ACC112 (cell line): ENCODE measurements at regions not wholly inside any gene's neighbourhood (a gene's known extent, or its start where the extent isn't known, plus 50 kb on each side); places are given as distances from the start of the nearest gene placed in this dataset.
A peak's percentile ranks its signal among the peaks of the same experiment; 100 is the strongest.

Experiments used
- H2AFZ ChIP-seq: fragments of 200-600 bp; sonication (generic); one replicate; pipeline ENCODE4 v1.6.0; 2017; ENCODE audit warnings: antibody characterized with exemption, low read length; ENCODE audit not compliant: unreplicated experiment
- H3K27ac ChIP-seq: fragments of 200-600 bp; sonication (generic); 2 replicates; pipeline ENCODE4 v1.5.1; 2014; ENCODE audit warnings: low read depth, mild to moderate bottlenecking, antibody characterized with exemption, low read length, moderate library complexity
- H3K27me3 ChIP-seq: fragments of 200-600 bp; sonication (generic); 2 replicates; pipeline ENCODE4 v1.6.1; 2014; ENCODE audit warnings: mild to moderate bottlenecking, antibody characterized with exemption, low read length, moderate library complexity, mixed read lengths; ENCODE audit not compliant: insufficient read depth
- H3K36me3 ChIP-seq: fragments of 200-600 bp; sonication (generic); 2 replicates; pipeline ENCODE4 v1.6.1; 2016; ENCODE audit warnings: mild to moderate bottlenecking, antibody characterized with exemption, low read length, moderate library complexity, mixed read lengths; ENCODE audit not compliant: insufficient read depth
- H3K4me1 ChIP-seq: fragments of 200-600 bp; sonication (generic); one replicate; pipeline ENCODE4 v1.6.1; 2016; ENCODE audit warnings: low read length, mixed read lengths; ENCODE audit not compliant: insufficient read depth, unreplicated experiment, control insufficient read depth
- H3K4me3 ChIP-seq: fragments of 200-600 bp; sonication (generic); 2 replicates; pipeline ENCODE4 v1.5.1; 2014; ENCODE audit warnings: mild to moderate bottlenecking, low read depth, low read length
- H3K79me2 ChIP-seq: fragments of 200-600 bp; sonication (generic); one replicate; pipeline ENCODE4 v1.6.0; 2016; ENCODE audit warnings: low read length; ENCODE audit not compliant: control insufficient read depth, unreplicated experiment, insufficient read depth

- Histone ChIP-seq H3K36me3 (no peaks in the 10 kb centered on the region), H2AFZ (no peak overlapping the region), H3K4me3 (peak overlapping the region; percentile 22; the same call in 1 of the 2 replicates), H3K4me1 (peaks cover 10% of the 10 kb centered on the region), H3K27ac (no peak overlapping the region), H3K27me3 (no peaks in the 10 kb centered on the region), H3K79me2 (no peaks in the 10 kb centered on the region)
These were observed 206.4 kb downstream of the ENC1 start for GRCh38 chr5:74433896-74434829.

GRCh38 chr5:74433255-74433895, 207.2 kb downstream of the ENC1 start:
- no peaks in the 10 kb centered on the region for H3K79me2 ChIP-seq
- no peak overlapping the region for H2AFZ ChIP-seq
- H3K4me3 ChIP-seq = peak overlapping the region; percentile 22; the same call in 1 of the 2 replicates
- no peak overlapping the region for H3K27ac ChIP-seq
- H3K27me3 ChIP-seq = no peaks in the 10 kb centered on the region
- H3K4me1 ChIP-seq = peaks cover 10% of the 10 kb centered on the region
- H3K36me3 ChIP-seq = no peaks in the 10 kb centered on the region

- Histone ChIP-seq H3K4me3 (no peak overlapping the region), H3K27ac (no peak overlapping the region), H3K27me3 (no peaks in the 10 kb centered on the region), H3K4me1 (peaks cover 10% of the 10 kb centered on the region), H3K79me2 (no peaks in the 10 kb centered on the region), H2AFZ (no peak overlapping the region), H3K36me3 (no peaks in the 10 kb centered on the region)
These were observed 207.8 kb downstream of the ENC1 start for GRCh38 chr5:74432721-74433120.

- Histone ChIP-seq H3K27ac (no peak overlapping the region), H3K27me3 (no peaks in the 10 kb centered on the region), H2AFZ (no peak overlapping the region), H3K4me3 (no peak overlapping the region), H3K36me3 (no peaks in the 10 kb centered on the region), H3K79me2 (no peaks in the 10 kb centered on the region), H3K4me1 (peaks cover 10% of the 10 kb centered on the region)
These were observed 208.3 kb downstream of the ENC1 start for GRCh38 chr5:74432216-74432615.

- no peaks in the 10 kb centered on the region for H3K27me3 ChIP-seq
- H3K79me2 ChIP-seq = no peaks in the 10 kb centered on the region
- no peak overlapping the region for H3K4me3 ChIP-seq
- no peak overlapping the region for H3K27ac ChIP-seq
- no peaks in the 10 kb centered on the region for H3K36me3 ChIP-seq
- H2AFZ ChIP-seq = no peak overlapping the region
- peaks cover 10% of the 10 kb centered on the region for H3K4me1 ChIP-seq
These were observed 209.2 kb downstream of the ENC1 start for GRCh38 chr5:74431290-74431669.

GRCh38 chr5:74430631-74431289, 209.8 kb downstream of the ENC1 start:
- no peaks in the 10 kb centered on the region for H3K79me2 ChIP-seq
- H3K27ac ChIP-seq = no peak overlapping the region
- H3K36me3 ChIP-seq = no peaks in the 10 kb centered on the region
- no peaks in the 10 kb centered on the region for H3K27me3 ChIP-seq
- H3K4me1 ChIP-seq = peaks cover 10% of the 10 kb centered on the region
- no peak overlapping the region for H2AFZ ChIP-seq
- H3K4me3 ChIP-seq = no peak overlapping the region

- H3K36me3 ChIP-seq = no peaks in the 10 kb centered on the region
- H3K4me3 ChIP-seq = no peak overlapping the region
- peaks cover 10% of the 10 kb centered on the region for H3K4me1 ChIP-seq
- H3K27me3 ChIP-seq = no peaks in the 10 kb centered on the region
- H3K27ac ChIP-seq = no peak overlapping the region
- no peak overlapping the region for H2AFZ ChIP-seq
- H3K79me2 ChIP-seq = no peaks in the 10 kb centered on the region
These were observed 211.0 kb downstream of the ENC1 start for GRCh38 chr5:74429495-74429894.

- Histone ChIP-seq H3K4me1 (peaks cover 6% of the 10 kb centered on the region), H2AFZ (no peak overlapping the region), H3K36me3 (no peaks in the 10 kb centered on the region), H3K27me3 (no peaks in the 10 kb centered on the region), H3K79me2 (no peaks in the 10 kb centered on the region), H3K27ac (no peak overlapping the region), H3K4me3 (no peak overlapping the region)
These were observed 211.7 kb downstream of the ENC1 start for GRCh38 chr5:74428876-74429275.

- no peak overlapping the region for H2AFZ ChIP-seq
- peaks cover under 1% of the 10 kb centered on the region for H3K4me1 ChIP-seq
- no peak overlapping the region for H3K4me3 ChIP-seq
- H3K36me3 ChIP-seq = no peaks in the 10 kb centered on the region
- no peaks in the 10 kb centered on the region for H3K27me3 ChIP-seq
- H3K27ac ChIP-seq = no peak overlapping the region
- no peaks in the 10 kb centered on the region for H3K79me2 ChIP-seq
These were observed 212.3 kb downstream of the ENC1 start for GRCh38 chr5:74428275-74428674.

GRCh38 chr5:74426506-74426905, 214.0 kb downstream of the ENC1 start:
- Histone ChIP-seq H3K27me3 (no peaks in the 10 kb centered on the region), H3K4me3 (no peak overlapping the region), H3K36me3 (no peaks in the 10 kb centered on the region), H3K79me2 (no peaks in the 10 kb centered on the region), H3K4me1 (no peaks in the 10 kb centered on the region), H2AFZ (no peak overlapping the region), H3K27ac (no peak overlapping the region)
